ENCODE measurements at regions not wholly inside any gene's neighbourhood (a gene's known extent, or its start where the extent isn't known, plus 50 kb on each side); places are given as distances from the start of the nearest gene placed in this dataset.

- Histone ChIP-seq H3K36me3 (no peaks in the 10 kb centered on the region), H3K4me3 (no peak overlapping the region), H3K27ac (no peak overlapping the region), H3K9me3 (no peaks in the 10 kb centered on the region), H3K27me3 (replicated peaks; ENCODE audit: insufficient read depth) (no peaks in the 10 kb centered on the region), H3K4me1 (replicated peaks) (no peaks in the 10 kb centered on the region)
- intact Hi-C loops (cut with DNase I), result no loop called here
- no peak for DNase-seq (ENCODE audit: low spot score)
- 69% methylated on average over 1 of the region's 1 CpG for WGBS
- no peak for TF ChIP-seq CTCF (IDR thresholded peaks at IDR 0.05)
- TF ChIP-seq POLR2AphosphoS5 (IDR thresholded peaks at IDR 0.05), result no peak
Observed at GRCh38 chr3:118781839-118782238, 252.8 kb downstream of the IGSF11 start.

- no peak overlapping the region for H3K4me3 ChIP-seq
- H3K9me3 ChIP-seq, result no peaks in the 10 kb centered on the region
- intact Hi-C loops (cut with DNase I), result no loop called here
- DNase-seq (ENCODE audit: low spot score), result no peak
- no peaks in the 10 kb centered on the region for H3K27me3 ChIP-seq (replicated peaks; ENCODE audit: insufficient read depth)
- no peaks in the 10 kb centered on the region for H3K4me1 ChIP-seq (replicated peaks)
- 60% methylated on average over 2 of the region's 2 CpGs for WGBS
- TF ChIP-seq POLR2AphosphoS5 (IDR thresholded peaks at IDR 0.05), result no peak
- no peak for TF ChIP-seq CTCF (IDR thresholded peaks at IDR 0.05)
- no peak for TF ChIP-seq POLR2A (IDR thresholded peaks at IDR 0.05)
- no peaks in the 10 kb centered on the region for H3K36me3 ChIP-seq
- H3K27ac ChIP-seq, result no peak overlapping the region
Observed at GRCh38 chr3:118782755-118783202, 251.9 kb downstream of the IGSF11 start.

GRCh38 chr3:118785415-118785814 lies 249.2 kb downstream of the IGSF11 start:
- H3K4me1 ChIP-seq (replicated peaks), result no peaks in the 10 kb centered on the region
- H3K4me3 ChIP-seq, result no peak overlapping the region
- no peak for DNase-seq (ENCODE audit: low spot score)
- H3K36me3 ChIP-seq, result no peaks in the 10 kb centered on the region
- no peaks in the 10 kb centered on the region for H3K27me3 ChIP-seq (replicated peaks; ENCODE audit: insufficient read depth)
- H3K9me3 ChIP-seq, result no peaks in the 10 kb centered on the region
- intact Hi-C loops (cut with DNase I), result no loop called here
- no peak overlapping the region for H3K27ac ChIP-seq
- no peak for TF ChIP-seq POLR2A (IDR thresholded peaks at IDR 0.05)
- TF ChIP-seq CTCF (IDR thresholded peaks at IDR 0.05), result no peak
- no peak for TF ChIP-seq POLR2AphosphoS5 (IDR thresholded peaks at IDR 0.05)

- H3K36me3 ChIP-seq, result no peaks in the 10 kb centered on the region
- intact Hi-C loops (cut with DNase I), result no loop called here
- H3K9me3 ChIP-seq, result no peaks in the 10 kb centered on the region
- no peak overlapping the region for H3K4me3 ChIP-seq
- H3K27me3 ChIP-seq (replicated peaks; ENCODE audit: insufficient read depth), result no peaks in the 10 kb centered on the region
- TF ChIP-seq POLR2A (IDR thresholded peaks at IDR 0.05), result no peak
- no peak for TF ChIP-seq POLR2AphosphoS5 (IDR thresholded peaks at IDR 0.05)
- TF ChIP-seq CTCF (IDR thresholded peaks at IDR 0.05), result no peak
- DNase-seq (ENCODE audit: low spot score), result no peak
- H3K27ac ChIP-seq, result no peak overlapping the region
- H3K4me1 ChIP-seq (replicated peaks), result no peaks in the 10 kb centered on the region
- WGBS, result 61% methylated on average over 5 of the region's 5 CpGs
Observed at GRCh38 chr3:118791246-118791645, 243.4 kb downstream of the IGSF11 start.

GRCh38 chr3:118792191-118792590 lies 242.5 kb downstream of the IGSF11 start:
- Histone ChIP-seq H3K27me3 (replicated peaks; ENCODE audit: insufficient read depth) (no peaks in the 10 kb centered on the region), H3K4me3 (no peak overlapping the region), H3K36me3 (no peaks in the 10 kb centered on the region), H3K4me1 (replicated peaks) (no peaks in the 10 kb centered on the region), H3K9me3 (no peaks in the 10 kb centered on the region), H3K27ac (no peak overlapping the region)
- TF ChIP-seq POLR2A (IDR thresholded peaks at IDR 0.05) (no peak), POLR2AphosphoS5 (IDR thresholded peaks at IDR 0.05) (no peak)
- WGBS, result 68% methylated on average over 4 of the region's 4 CpGs
- DNase-seq (ENCODE audit: low spot score), result no peak
- intact Hi-C loops (cut with DNase I), result no loop called here

Data from prostate gland (tissue), 2 donors.